Ascending aorta (tissue), 2 donors: ENCODE measurements at regions not wholly inside any gene's neighbourhood (a gene's known extent, or its start where the extent isn't known, plus 50 kb on each side); places are given as distances from the start of the nearest gene placed in this dataset.

Source experiments
- DNase-seq, 2 donors: peaks; one replicate each; pipeline ENCODE4 v3.0.0-alpha.2; 2019; ENCODE audit warnings: low spot score in 2 of 2
- H3K27ac ChIP-seq, 2 donors: fragments of 200-600 bp; sonication (generic); one replicate each; pipeline ENCODE4 v1.5.1; 2016 to 2017; ENCODE audit warnings: mild to moderate bottlenecking in 1 of 2
- H3K27me3 ChIP-seq: fragments of 200-600 bp; sonication (generic); one replicate; pipeline ENCODE4 v1.5.1; 2017
- H3K36me3 ChIP-seq, 2 donors: fragments of 200-600 bp; sonication (generic); one replicate each; pipeline ENCODE4 v1.5.1; 2016
- H3K4me1 ChIP-seq, 2 donors: fragments of 200-600 bp; sonication (generic); one replicate each; pipeline ENCODE4 v1.5.1; 2016 to 2017; ENCODE audit warnings: mild to moderate bottlenecking in 1 of 2
- H3K4me3 ChIP-seq, 2 donors: fragments of 200-600 bp; sonication (generic); one replicate each; pipeline ENCODE4 v1.5.1; 2016 to 2017; ENCODE audit warnings: mild to moderate bottlenecking in 1 of 2
- H3K9me3 ChIP-seq, 2 donors: fragments of 200-600 bp; sonication (generic); one replicate each; pipeline ENCODE4 v1.5.1; 2016
- CTCF ChIP-seq, 3 experiments: fragments of 200-600 bp in 2 of 3; fragments of 450-650 bp in 1 of 3; sonication (generic) in 2 of 3; IDR thresholded peaks; one replicate each; pipeline ENCODE4 v1.5.1; 2016 to 2019; ENCODE audit warnings: antibody characterized with exemption in 3 of 3, mild to moderate bottlenecking in 1 of 3, moderate library complexity in 1 of 3
- intact Hi-C: fragments of 100-400 bp; cut with DNase I; formaldehyde crosslinking; loops from one replicate; pipeline ENCODE4 v1.15.1; 2023

- no peak overlapping the region for H3K27ac ChIP-seq
- TF ChIP-seq CTCF (IDR thresholded peaks at IDR 0.05): no peak
- no peaks in the 10 kb centered on the region for H3K27me3 ChIP-seq
- H3K9me3 ChIP-seq: no peaks in the 10 kb centered on the region
- no peaks in the 10 kb centered on the region for H3K36me3 ChIP-seq
- no peak for DNase-seq
- H3K4me1 ChIP-seq: peaks cover 0 to 3% of the 10 kb centered on the region in 2 donors
- intact Hi-C loops: no loop called here
- no peak overlapping the region for H3K4me3 ChIP-seq
These were observed 80.9 kb upstream of the DOCK9 start for GRCh38 chr13:99058527-99059495.

GRCh38 chr13:99059498-99060075 lies 81.7 kb upstream of the DOCK9 start:
- no peak for TF ChIP-seq CTCF (IDR thresholded peaks at IDR 0.05)

GRCh38 chr13:99061411-99061810 lies 83.5 kb upstream of the DOCK9 start:
- TF ChIP-seq CTCF (IDR thresholded peaks at IDR 0.05): no peak
- H3K4me1 ChIP-seq: peaks cover 0 to 3% of the 10 kb centered on the region in 2 donors
- DNase-seq: no peak
- H3K27ac ChIP-seq: no peak overlapping the region
- no peak overlapping the region for H3K4me3 ChIP-seq
- intact Hi-C loops: no loop called here
- H3K36me3 ChIP-seq: no peaks in the 10 kb centered on the region
- no peaks in the 10 kb centered on the region for H3K27me3 ChIP-seq
- no peaks in the 10 kb centered on the region for H3K9me3 ChIP-seq

More at GRCh38 chr13:99059498-99060075, 81.7 kb upstream of the DOCK9 start:
- Histone ChIP-seq H3K9me3 (no peaks in the 10 kb centered on the region), H3K36me3 (no peaks in the 10 kb centered on the region), H3K4me1 (peaks cover 0 to 3% of the 10 kb centered on the region in 2 donors), H3K4me3 (no peak overlapping the region), H3K27me3 (no peaks in the 10 kb centered on the region), H3K27ac (no peak overlapping the region)
- no peak for DNase-seq
- intact Hi-C loops: no loop called here

- Histone ChIP-seq H3K4me3 (peak overlapping the region in 1 of 2 donors; percentile 38), H3K4me1 (no peaks in the 10 kb centered on the region), H3K27me3 (no peaks in the 10 kb centered on the region), H3K36me3 (no peaks in the 10 kb centered on the region), H3K27ac (peak overlapping the region; percentile 15 to 39), H3K9me3 (no peaks in the 10 kb centered on the region)
- no peak for DNase-seq
- intact Hi-C loops: no loop called here
- TF ChIP-seq CTCF (IDR thresholded peaks at IDR 0.05): no peak
These were observed 84.7 kb upstream of the DOCK9 start for GRCh38 chr13:99062593-99062992.

GRCh38 chr13:99063178-99063577 lies 85.3 kb upstream of the DOCK9 start:
- no peak for DNase-seq
- no peaks in the 10 kb centered on the region for H3K27me3 ChIP-seq
- H3K4me3 ChIP-seq: no peak overlapping the region
- H3K4me1 ChIP-seq: no peaks in the 10 kb centered on the region
- no peaks in the 10 kb centered on the region for H3K36me3 ChIP-seq
- peak overlapping the region; percentile 15 to 39 for H3K27ac ChIP-seq
- intact Hi-C loops: no loop called here
- no peaks in the 10 kb centered on the region for H3K9me3 ChIP-seq
- TF ChIP-seq CTCF (IDR thresholded peaks at IDR 0.05): no peak
